Fibroblast of villous mesenchyme (primary cell): ENCODE measurements at regions not wholly inside any gene's neighbourhood (a gene's known extent, or its start where the extent isn't known, plus 50 kb on each side); places are given as distances from the start of the nearest gene placed in this dataset.
"Not testable (repeated sequence)": the region's sequence is repeated elsewhere in the genome, so short reads cannot be mapped to it uniquely, and the experiment has no call there.

Experiments
- DNase-seq: peaks from one replicate; pipeline ENCODE4 v3.0.0-alpha.2; 2010; ENCODE audit warnings: low read depth
- H3K4me3 ChIP-seq: 2 replicates; pipeline ENCODE4 v1.5.1; 2011; ENCODE audit warnings: low read depth, mild to moderate bottlenecking, low read length
- CTCF ChIP-seq: IDR thresholded peaks from 2 replicates; pipeline ENCODE4 v1.5.1; 2012; ENCODE audit warnings: low read depth, mild to moderate bottlenecking, low read length; ENCODE audit not compliant: insufficient read depth

GRCh38 chr2:175251425-175252041 lies 70.0 kb upstream of the ATP5MC3 start:
- DNase-seq, result peak; percentile 51

DNA sequence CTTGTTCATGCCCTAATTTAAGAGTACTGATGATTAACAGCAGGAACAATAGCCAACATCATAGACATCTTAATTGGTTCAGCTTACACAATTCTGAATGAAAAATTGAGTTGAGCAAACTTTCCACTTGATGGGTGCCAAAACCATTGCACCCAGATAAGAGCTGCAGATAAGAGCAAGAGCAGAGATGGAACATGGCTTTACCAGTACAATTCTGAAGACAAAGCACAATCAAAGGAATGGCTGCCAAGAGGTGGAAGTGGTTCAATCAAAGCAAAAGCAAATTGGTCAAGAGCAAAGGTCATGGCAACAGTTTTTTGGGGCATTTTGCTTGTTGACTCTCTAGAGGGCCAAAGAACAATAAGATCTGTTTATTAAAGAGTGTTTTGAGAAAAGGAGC lies 65.6 kb upstream of the ATP5MC3 start:
- DNase-seq, result no peak
- no peak for TF ChIP-seq CTCF
- H3K4me3 ChIP-seq, result no peak overlapping the region

More at GRCh38 chr2:175251425-175252041, 70.0 kb upstream of the ATP5MC3 start:
- peak; percentile 68 for TF ChIP-seq CTCF
- no peak overlapping the region for H3K4me3 ChIP-seq

DNA sequence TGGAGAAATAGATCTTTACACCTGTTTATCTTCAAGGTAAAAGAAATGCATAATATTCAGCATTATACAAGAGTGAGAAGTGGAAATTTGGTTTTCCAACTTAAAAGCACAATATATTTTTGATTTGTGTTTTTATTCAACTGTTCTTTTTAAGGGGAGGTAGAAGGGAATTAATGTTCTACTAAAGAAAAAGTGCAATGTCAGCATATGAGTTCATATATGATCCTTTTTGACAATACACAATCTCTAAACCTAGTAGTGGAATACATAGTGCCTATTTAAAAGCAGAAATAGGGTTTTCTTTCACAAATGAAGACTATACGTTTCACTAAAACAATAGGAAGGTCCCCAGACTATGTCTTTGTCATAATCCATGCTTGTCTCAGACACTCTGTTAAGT lies 63.2 kb upstream of the ATP5MC3 start:
- H3K4me3 ChIP-seq, result no peak overlapping the region
- TF ChIP-seq CTCF, result no peak
- no peak for DNase-seq

DNA sequence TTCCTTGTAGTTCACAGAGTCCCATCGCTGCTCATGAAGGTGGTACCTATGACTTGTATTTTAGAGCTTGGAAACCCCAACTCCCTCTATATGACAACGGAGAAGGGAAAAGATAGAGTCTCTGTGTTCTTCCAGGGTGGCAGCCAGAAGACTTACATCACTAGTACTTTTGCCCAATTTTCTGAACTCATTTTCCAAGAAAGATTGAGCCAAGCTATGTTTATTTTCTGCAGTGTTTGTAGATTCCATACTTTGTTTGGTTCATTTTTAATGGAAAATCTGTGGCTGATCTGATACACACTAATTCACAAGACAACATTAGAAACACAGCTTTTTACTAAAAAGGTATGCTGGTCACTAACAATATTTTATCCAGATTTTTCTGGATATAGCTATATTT lies 60.2 kb upstream of the ATP5MC3 start:
- no peak overlapping the region for H3K4me3 ChIP-seq
- DNase-seq, result no peak
- TF ChIP-seq CTCF, result no peak

DNA sequence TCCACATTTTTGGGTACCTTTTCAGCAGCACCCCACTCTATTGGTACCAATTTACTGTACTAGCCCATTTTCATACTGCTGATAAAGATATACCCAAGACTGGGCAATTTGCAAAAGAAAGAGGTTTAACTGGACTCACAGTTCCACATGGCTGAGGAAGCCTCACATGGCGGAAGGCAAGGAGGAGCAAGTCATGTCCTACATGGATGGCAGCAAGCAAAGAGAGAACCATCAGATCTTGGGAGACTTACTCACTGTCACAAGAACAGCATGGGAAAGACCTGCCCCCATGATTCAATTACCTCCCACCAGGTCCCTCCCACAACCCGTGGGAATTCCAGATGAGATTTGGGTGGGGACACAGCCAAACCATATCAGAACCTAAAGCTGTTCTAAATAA lies 58.5 kb upstream of the ATP5MC3 start:
- H3K4me3 ChIP-seq, DNase-seq: not testable (repeated sequence)

DNA sequence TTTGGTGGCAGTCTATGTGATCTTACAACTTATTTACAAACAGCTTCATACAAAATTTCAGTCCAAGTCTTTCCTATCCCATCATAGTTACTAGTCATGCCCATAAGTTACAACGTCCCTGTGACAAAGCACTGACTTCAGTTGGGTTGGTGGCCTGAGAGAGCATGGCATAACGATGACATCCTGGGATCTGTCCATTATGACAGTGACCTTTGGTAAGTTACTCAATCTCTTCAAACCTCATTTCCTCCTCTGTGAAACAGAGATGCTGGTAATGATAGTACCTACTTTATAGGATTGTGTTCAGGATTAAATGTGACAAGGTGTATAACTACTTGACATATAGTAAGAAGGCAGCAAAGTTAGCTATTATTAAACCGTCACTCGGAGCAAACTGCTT lies 55.4 kb upstream of the ATP5MC3 start:
- H3K4me3 ChIP-seq, result no peak overlapping the region
- no peak for DNase-seq
- TF ChIP-seq CTCF, result no peak

DNA sequence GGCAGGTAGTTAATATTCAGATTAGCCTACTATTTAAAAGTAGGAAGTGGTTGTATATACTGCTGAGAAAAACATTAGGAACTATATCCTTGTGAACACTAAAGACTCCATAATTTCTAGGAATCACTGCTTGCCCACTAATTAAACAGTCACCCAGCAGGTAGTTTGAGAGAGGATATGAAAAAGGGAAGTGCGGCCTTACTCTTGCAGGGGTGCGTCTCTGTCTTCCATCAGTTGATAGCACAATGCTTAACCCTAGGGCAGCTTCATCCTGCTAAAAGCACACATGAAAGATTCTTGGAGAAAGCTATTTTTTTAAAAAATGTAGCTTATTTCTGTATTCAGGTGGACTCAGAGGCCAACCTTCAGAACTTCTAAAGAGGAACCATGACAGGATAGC lies 53.1 kb upstream of the ATP5MC3 start:
- no peak overlapping the region for H3K4me3 ChIP-seq
- TF ChIP-seq CTCF, result no peak
- DNase-seq, result no peak

GRCh38 chr2:175234153-175234552 lies 52.6 kb upstream of the ATP5MC3 start:
- no peak for TF ChIP-seq CTCF

More at GRCh38 chr2:175234153-175234552, 52.6 kb upstream of the ATP5MC3 start:
- H3K4me3 ChIP-seq, result no peak overlapping the region
- peak; percentile 91 for DNase-seq
